OCI-LY3 (cell line): ENCODE measurements at regions not wholly inside any gene's neighbourhood (a gene's known extent, or its start where the extent isn't known, plus 50 kb on each side); places are given as distances from the start of the nearest gene placed in this dataset.

Experiments used
- H2AFZ ChIP-seq: fragments of 200-600, 300-600 bp; shearing (Covaris generic); 2 replicates; pipeline ENCODE4 v1.6.0; 2014; ENCODE audit warnings: antibody characterized with exemption, low read depth, low read length
- H3K27ac ChIP-seq: fragments of 200-600, 300-600 bp; sonication (generic); 2 replicates; pipeline ENCODE4 v1.5.1; 2014; ENCODE audit warnings: mild to moderate bottlenecking, low read length, moderate library complexity, mixed read lengths
- H3K27me3 ChIP-seq: fragments of 200-600, 300-600 bp; sonication (generic); 2 replicates; pipeline ENCODE4 v1.6.1; 2014; ENCODE audit warnings: low read depth, low read length, mixed read lengths
- H3K36me3 ChIP-seq: fragments of 200-600, 300-600 bp; sonication (generic); replicated peaks from 2 replicates; pipeline ENCODE3; 2014; ENCODE audit warnings: low read depth, low read length, mixed read lengths
- H3K4me1 ChIP-seq: fragments of 300-600, 200-600 bp; sonication (generic); 2 replicates; pipeline ENCODE4 v1.6.1; 2014; ENCODE audit warnings: low read length, mixed read lengths
- H3K4me2 ChIP-seq: fragments of 200-600, 300-600 bp; sonication (generic); 2 replicates; pipeline ENCODE4 v1.6.1; 2014; ENCODE audit warnings: low read length, mixed read lengths
- H3K4me3 ChIP-seq: fragments of 300-600, 200-600 bp; sonication (generic); 2 replicates; pipeline ENCODE4 v1.5.1; 2014; ENCODE audit warnings: antibody characterized with exemption, mild to moderate bottlenecking, low read length, moderate library complexity
- H3K79me2 ChIP-seq: fragments of 300-600, 200-600 bp; shearing (Covaris generic); 2 replicates; pipeline ENCODE4 v1.6.1; 2014; ENCODE audit warnings: mild to moderate bottlenecking, low read length, mixed read lengths
- H3K9ac ChIP-seq: fragments of 300-600, 200-600 bp; shearing (Covaris generic); 2 replicates; pipeline ENCODE4 v1.6.0; 2014; ENCODE audit warnings: mild to moderate bottlenecking, low read length, moderate library complexity
- H3K9me3 ChIP-seq: fragments of 200-600, 300-600 bp; shearing (Covaris generic); 2 replicates; pipeline ENCODE4 v1.6.1; 2014; ENCODE audit warnings: low read length, mixed read lengths; ENCODE audit not compliant: insufficient read depth
- H4K20me1 ChIP-seq: fragments of 200-600, 300-600 bp; sonication (generic); 2 replicates; pipeline ENCODE4 v1.6.1; 2016; ENCODE audit warnings: low read length, mixed read lengths; ENCODE audit not compliant: insufficient read depth
- EZH2phosphoT487 ChIP-seq: fragments of 200-600 bp; shearing (Covaris generic); IDR thresholded peaks from 2 replicates; pipeline ENCODE4 v1.6.1; 2018; ENCODE audit warnings: antibody characterized with exemption, mixed run types, low read depth
- TF ChIP-seq, protein P1 (sequence below): fragments of 200-600, 300-600 bp; sonication (generic); IDR thresholded peaks from 2 replicates; pipeline ENCODE4 v1.5.1; 2014; ENCODE audit warnings: antibody characterized with exemption, low read length, low read depth

DNA sequence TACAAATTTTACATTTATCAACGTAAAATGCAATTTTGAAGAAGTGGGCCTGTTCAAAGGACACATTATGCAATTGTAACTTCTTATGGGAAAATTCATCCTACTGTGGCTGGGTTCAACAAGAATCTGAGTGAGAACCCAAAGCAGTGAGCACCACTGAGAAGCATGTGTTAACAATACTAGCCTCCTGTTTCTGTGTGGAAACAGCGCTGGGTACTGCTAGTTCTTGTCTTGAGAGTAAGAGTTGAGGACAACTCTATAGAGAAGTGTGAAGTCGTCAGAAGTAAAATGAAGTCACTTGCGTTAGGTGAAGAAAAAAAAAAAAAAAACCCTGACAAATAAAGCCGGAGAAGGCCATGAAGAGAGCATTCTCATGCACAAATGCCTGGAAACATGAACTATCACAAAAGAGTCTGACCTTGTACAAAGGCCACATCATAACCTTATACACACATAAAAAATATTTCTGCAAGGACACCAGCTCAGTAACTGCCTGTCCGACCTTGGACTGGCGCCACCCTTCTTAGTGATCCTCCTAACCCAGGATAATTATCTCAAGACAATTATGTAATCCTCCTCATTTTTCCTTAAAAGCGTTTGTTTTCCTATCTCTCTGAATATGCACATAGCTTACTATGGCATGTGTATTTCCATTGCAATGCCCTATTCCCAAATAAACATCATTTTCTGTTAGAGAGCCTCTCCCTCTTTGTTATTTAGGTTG is 554.9 kb downstream of the HTR7 start:
- Histone ChIP-seq H3K4me1 (peaks cover 9% of the 10 kb centered on the region; the same call in 1 of the 2 replicates), H2AFZ (no peak overlapping the region), H3K9ac (no peak overlapping the region), H3K9me3 (no peaks in the 10 kb centered on the region), H3K36me3 (no peaks in the 10 kb centered on the region), H3K79me2 (no peaks in the 10 kb centered on the region), H3K27ac (no peak overlapping the region), H3K4me3 (no peak overlapping the region), H3K27me3 (no peaks in the 10 kb centered on the region), H3K4me2 (no peak overlapping the region), H4K20me1 (no peaks in the 10 kb centered on the region)
- TF ChIP-seq, protein P1, sequence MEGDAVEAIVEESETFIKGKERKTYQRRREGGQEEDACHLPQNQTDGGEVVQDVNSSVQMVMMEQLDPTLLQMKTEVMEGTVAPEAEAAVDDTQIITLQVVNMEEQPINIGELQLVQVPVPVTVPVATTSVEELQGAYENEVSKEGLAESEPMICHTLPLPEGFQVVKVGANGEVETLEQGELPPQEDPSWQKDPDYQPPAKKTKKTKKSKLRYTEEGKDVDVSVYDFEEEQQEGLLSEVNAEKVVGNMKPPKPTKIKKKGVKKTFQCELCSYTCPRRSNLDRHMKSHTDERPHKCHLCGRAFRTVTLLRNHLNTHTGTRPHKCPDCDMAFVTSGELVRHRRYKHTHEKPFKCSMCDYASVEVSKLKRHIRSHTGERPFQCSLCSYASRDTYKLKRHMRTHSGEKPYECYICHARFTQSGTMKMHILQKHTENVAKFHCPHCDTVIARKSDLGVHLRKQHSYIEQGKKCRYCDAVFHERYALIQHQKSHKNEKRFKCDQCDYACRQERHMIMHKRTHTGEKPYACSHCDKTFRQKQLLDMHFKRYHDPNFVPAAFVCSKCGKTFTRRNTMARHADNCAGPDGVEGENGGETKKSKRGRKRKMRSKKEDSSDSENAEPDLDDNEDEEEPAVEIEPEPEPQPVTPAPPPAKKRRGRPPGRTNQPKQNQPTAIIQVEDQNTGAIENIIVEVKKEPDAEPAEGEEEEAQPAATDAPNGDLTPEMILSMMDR, result no peak
- TF ChIP-seq EZH2phosphoT487, result no peak

DNA sequence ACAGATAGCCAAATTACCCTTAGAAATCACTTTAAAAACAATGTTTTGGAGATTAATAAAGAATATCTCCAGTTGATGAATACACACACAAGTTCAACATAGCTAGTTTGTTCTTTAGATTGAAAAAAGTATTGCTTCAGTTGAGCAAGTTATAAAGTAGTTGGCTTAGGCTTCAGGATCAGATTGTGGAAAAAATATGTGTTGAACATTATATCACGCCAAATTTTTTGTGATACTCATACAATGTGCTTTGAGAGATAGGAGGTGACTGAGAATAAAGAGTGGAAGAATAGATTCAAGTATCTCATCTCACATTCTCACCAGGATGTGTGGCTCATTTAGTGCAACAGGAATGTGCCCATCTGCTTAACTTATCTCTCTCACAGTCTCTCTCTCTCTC is 553.3 kb downstream of the HTR7 start:
- TF ChIP-seq EZH2phosphoT487, result no peak
- TF ChIP-seq, protein P1, result no peak
- no peak overlapping the region for H3K27ac ChIP-seq
- H3K4me1 ChIP-seq, result peaks cover 9% of the 10 kb centered on the region; the same call in 1 of the 2 replicates
- H4K20me1 ChIP-seq, result no peaks in the 10 kb centered on the region
- no peak overlapping the region for H2AFZ ChIP-seq
- no peaks in the 10 kb centered on the region for H3K79me2 ChIP-seq
- no peak overlapping the region for H3K4me3 ChIP-seq
- no peaks in the 10 kb centered on the region for H3K27me3 ChIP-seq
- no peaks in the 10 kb centered on the region for H3K36me3 ChIP-seq
- H3K4me2 ChIP-seq, result no peak overlapping the region
- no peak overlapping the region for H3K9ac ChIP-seq
- no peaks in the 10 kb centered on the region for H3K9me3 ChIP-seq

DNA sequence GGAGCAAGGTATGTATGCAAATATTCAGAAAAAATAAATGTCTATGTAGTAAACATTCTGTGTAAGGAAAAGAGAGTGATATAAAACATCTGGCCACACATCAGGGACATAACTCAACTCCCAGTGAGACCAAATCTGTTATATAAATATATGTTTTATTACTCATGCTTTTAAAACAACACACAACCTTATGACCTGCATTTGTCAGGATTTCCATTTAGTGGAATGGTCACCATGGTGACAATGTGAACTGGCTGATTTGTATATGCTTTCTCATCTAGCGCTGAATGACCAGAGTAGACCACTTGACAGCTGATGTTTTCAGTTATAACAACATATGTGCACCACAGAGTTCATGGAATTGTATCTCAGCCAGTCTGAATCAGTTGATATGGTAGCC is 551.7 kb downstream of the HTR7 start:
- no peaks in the 10 kb centered on the region for H3K27me3 ChIP-seq
- no peaks in the 10 kb centered on the region for H4K20me1 ChIP-seq
- no peak overlapping the region for H3K4me3 ChIP-seq
- H3K79me2 ChIP-seq, result no peaks in the 10 kb centered on the region
- no peak overlapping the region for H3K4me2 ChIP-seq
- no peak overlapping the region for H2AFZ ChIP-seq
- no peaks in the 10 kb centered on the region for H3K9me3 ChIP-seq
- H3K4me1 ChIP-seq, result peaks cover 9% of the 10 kb centered on the region; the same call in 1 of the 2 replicates
- no peaks in the 10 kb centered on the region for H3K36me3 ChIP-seq
- H3K9ac ChIP-seq, result no peak overlapping the region
- no peak overlapping the region for H3K27ac ChIP-seq
- TF ChIP-seq, protein P1, result no peak

DNA sequence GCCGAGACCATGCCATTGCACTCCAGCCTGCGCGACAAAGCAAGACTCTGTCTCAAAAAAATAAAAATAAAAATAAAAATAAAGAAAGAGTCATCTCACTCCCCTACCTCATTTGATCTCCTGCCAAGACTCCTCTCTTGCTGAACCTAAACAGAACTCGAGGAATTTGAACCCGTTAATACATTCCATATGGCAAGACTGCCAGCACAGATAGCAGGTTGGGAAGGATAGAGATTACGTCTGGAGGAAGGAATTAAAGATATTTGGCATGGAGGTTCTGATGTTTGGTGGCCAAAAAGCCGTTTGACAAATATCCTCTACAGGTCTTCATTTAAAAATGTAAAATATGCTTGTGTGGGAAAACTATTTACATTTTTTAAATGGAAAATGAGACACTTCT is 549.6 kb downstream of the HTR7 start:
- no peak for TF ChIP-seq EZH2phosphoT487
- TF ChIP-seq, protein P1, result no peak
- Histone ChIP-seq H4K20me1 (no peaks in the 10 kb centered on the region), H2AFZ (no peak overlapping the region), H3K9ac (no peak overlapping the region), H3K9me3 (no peaks in the 10 kb centered on the region), H3K4me1 (no peaks in the 10 kb centered on the region), H3K27ac (no peak overlapping the region), H3K79me2 (no peaks in the 10 kb centered on the region), H3K4me3 (no peak overlapping the region), H3K36me3 (no peaks in the 10 kb centered on the region), H3K4me2 (no peak overlapping the region), H3K27me3 (no peaks in the 10 kb centered on the region)
